ENCODE measurements at regions not wholly inside any gene's neighbourhood (a gene's known extent, or its start where the extent isn't known, plus 50 kb on each side); places are given as distances from the start of the nearest gene placed in this dataset.

DNA sequence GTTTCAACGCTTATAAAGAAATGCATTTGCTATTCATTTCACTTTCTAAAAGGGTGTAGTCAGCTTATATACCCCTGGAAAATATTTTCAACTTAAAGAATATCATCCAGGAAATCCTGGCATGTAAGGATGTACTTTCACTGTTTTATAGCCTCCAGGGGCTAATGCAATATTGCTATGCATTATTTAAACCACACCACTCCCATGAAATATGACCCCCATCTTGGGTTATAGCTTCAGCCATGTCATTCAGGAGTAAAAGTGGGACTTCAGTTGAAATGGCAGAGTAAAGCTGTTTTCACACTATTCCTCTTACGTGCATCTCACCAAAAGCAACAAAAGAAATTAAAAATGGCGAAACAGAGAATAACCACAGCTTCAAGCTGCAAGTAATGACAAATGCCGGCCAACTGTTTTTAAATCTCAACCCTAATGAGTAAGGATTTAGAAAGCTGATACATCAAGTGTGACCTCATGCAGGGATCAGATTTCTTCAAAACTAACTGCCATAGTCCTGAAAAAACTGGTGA is 84.5 kb downstream of the COL6A6 start:
- in situ Hi-C loops (cut with HindIII; ENCODE audit: low sequenced_read_pairs) = no loop called here
- DNase-seq (ENCODE audit: low read depth) = no peak
- TF ChIP-seq, protein P1, sequence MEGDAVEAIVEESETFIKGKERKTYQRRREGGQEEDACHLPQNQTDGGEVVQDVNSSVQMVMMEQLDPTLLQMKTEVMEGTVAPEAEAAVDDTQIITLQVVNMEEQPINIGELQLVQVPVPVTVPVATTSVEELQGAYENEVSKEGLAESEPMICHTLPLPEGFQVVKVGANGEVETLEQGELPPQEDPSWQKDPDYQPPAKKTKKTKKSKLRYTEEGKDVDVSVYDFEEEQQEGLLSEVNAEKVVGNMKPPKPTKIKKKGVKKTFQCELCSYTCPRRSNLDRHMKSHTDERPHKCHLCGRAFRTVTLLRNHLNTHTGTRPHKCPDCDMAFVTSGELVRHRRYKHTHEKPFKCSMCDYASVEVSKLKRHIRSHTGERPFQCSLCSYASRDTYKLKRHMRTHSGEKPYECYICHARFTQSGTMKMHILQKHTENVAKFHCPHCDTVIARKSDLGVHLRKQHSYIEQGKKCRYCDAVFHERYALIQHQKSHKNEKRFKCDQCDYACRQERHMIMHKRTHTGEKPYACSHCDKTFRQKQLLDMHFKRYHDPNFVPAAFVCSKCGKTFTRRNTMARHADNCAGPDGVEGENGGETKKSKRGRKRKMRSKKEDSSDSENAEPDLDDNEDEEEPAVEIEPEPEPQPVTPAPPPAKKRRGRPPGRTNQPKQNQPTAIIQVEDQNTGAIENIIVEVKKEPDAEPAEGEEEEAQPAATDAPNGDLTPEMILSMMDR (IDR thresholded peaks at IDR 0.05; ENCODE audit: low read depth, low read length, missing control alignments) = no peak
- no peak overlapping the region for H3K4me3 ChIP-seq (ENCODE audit: low read depth, low read length)

- in situ Hi-C loops (cut with HindIII; ENCODE audit: low sequenced_read_pairs) = no loop called here
- DNase-seq (ENCODE audit: low read depth) = no peak
- TF ChIP-seq, protein P1 (IDR thresholded peaks at IDR 0.05; ENCODE audit: low read depth, low read length, missing control alignments) = no peak
- no peak overlapping the region for H3K4me3 ChIP-seq (ENCODE audit: low read depth, low read length)
These were observed 87.8 kb downstream of the COL6A6 start for GRCh38 chr3:130604806-130605205.

DNA sequence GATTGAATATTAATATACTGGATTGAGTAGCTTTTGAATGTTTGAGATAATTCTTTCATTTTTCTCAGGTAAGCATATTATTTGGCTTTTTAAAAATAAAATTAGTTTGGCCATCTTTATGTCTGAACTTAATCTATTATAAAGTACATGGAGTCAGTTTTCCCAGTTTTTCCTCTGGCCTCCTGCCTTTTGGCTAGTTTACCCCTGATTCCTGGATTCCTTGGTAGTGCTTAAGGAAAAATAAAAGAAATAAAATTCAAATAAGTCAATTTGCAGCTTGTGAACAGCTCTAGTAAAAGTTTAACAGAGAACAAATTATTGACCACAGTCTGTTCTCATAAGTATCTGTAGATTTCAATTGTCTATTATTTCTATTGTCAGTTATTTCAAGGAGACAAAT is 89.4 kb downstream of the COL6A6 start:
- no peak overlapping the region for H3K4me3 ChIP-seq (ENCODE audit: low read depth, low read length)
- DNase-seq (ENCODE audit: low read depth) = no peak
- TF ChIP-seq, protein P1 (IDR thresholded peaks at IDR 0.05; ENCODE audit: low read depth, low read length, missing control alignments) = no peak
- in situ Hi-C loops (cut with HindIII; ENCODE audit: low sequenced_read_pairs) = no loop called here

GRCh38 chr3:130607553-130608154 is 90.7 kb downstream of the COL6A6 start:
- DNase-seq (ENCODE audit: low read depth) = no peak
- TF ChIP-seq, protein P1 (IDR thresholded peaks at IDR 0.05; ENCODE audit: low read depth, low read length, missing control alignments) = no peak
- H3K4me3 ChIP-seq (ENCODE audit: low read depth, low read length) = no peak overlapping the region
- in situ Hi-C loops (cut with HindIII; ENCODE audit: low sequenced_read_pairs) = no loop called here

- no peak for DNase-seq (ENCODE audit: low read depth)
- TF ChIP-seq, protein P1 (IDR thresholded peaks at IDR 0.05; ENCODE audit: low read depth, low read length, missing control alignments) = no peak
- in situ Hi-C loops (cut with HindIII; ENCODE audit: low sequenced_read_pairs) = no loop called here
These were observed 92.4 kb downstream of the COL6A6 start for GRCh38 chr3:130609166-130609979.

DNA sequence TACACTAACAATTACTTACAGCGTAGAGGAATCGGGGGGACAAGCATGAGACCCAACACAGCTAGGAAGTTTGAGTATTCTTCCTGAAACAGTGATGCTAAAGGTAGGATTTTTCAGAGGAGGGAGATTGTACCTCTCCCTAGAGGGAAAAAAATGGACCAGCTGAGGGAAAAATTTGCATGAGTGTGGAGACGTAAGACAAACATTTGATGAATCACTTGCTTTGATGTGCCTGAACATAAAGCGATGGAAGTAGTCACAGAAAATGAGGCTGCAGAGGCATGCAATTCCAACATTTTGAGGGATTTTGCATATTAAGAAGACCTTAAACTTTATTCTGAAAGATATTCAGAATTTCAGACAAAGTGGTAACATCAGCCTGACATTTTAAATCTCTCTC is 102.2 kb downstream of the COL6A6 start:
- in situ Hi-C loops (cut with HindIII; ENCODE audit: low sequenced_read_pairs) = loop anchor here (5.0 kb wide), 1 partner anchor 42 kb away; no protein-coding TSS in a partner anchor
- no peak overlapping the region for H3K4me3 ChIP-seq (ENCODE audit: low read depth, low read length)
- no peak for DNase-seq (ENCODE audit: low read depth)
- TF ChIP-seq, protein P1 (IDR thresholded peaks at IDR 0.05; ENCODE audit: low read depth, low read length, missing control alignments) = no peak

More at GRCh38 chr3:130609166-130609979, 92.4 kb downstream of the COL6A6 start:
- H3K4me3 ChIP-seq (ENCODE audit: low read depth, low read length) = no peak overlapping the region
